Fibroblast of the aortic adventitia (primary cell): ENCODE measurements at regions not wholly inside any gene's neighbourhood (a gene's known extent, or its start where the extent isn't known, plus 50 kb on each side); places are given as distances from the start of the nearest gene placed in this dataset.

Experiments
- DNase-seq: peaks from one replicate; pipeline ENCODE4 v3.0.0-alpha.2; 2010; ENCODE audit warnings: low read depth
- H3K4me3 ChIP-seq: 2 replicates; pipeline ENCODE4 v1.5.1; 2011; ENCODE audit warnings: low read depth, mild to moderate bottlenecking, control low read depth, low read length, moderate library complexity
- CTCF ChIP-seq: IDR thresholded peaks from 2 replicates; pipeline ENCODE4 v1.5.1; 2011; ENCODE audit warnings: mild to moderate bottlenecking, low read length, control low read depth, inconsistent platforms; ENCODE audit not compliant: insufficient read depth

GRCh38 chr6:19632786-19633185 lies 204.4 kb upstream of the ID4 start:
- no peak for DNase-seq
- no peak for TF ChIP-seq CTCF
- H3K4me3 ChIP-seq: no peak overlapping the region

GRCh38 chr6:19635728-19636127 lies 201.4 kb upstream of the ID4 start:
- no peak for DNase-seq
- no peak for TF ChIP-seq CTCF
- no peak overlapping the region for H3K4me3 ChIP-seq

GRCh38 chr6:19637010-19637409 lies 200.2 kb upstream of the ID4 start:
- no peak for DNase-seq
- no peak for TF ChIP-seq CTCF

GRCh38 chr6:19638931-19639330 lies 198.2 kb upstream of the ID4 start:
- no peak for TF ChIP-seq CTCF
- H3K4me3 ChIP-seq: no peak overlapping the region
- no peak for DNase-seq

More at GRCh38 chr6:19637010-19637409, 200.2 kb upstream of the ID4 start:
- H3K4me3 ChIP-seq: no peak overlapping the region

GRCh38 chr6:19643287-19643686 lies 193.9 kb upstream of the ID4 start:
- TF ChIP-seq CTCF: no peak
- DNase-seq: no peak
- no peak overlapping the region for H3K4me3 ChIP-seq

GRCh38 chr6:19643713-19644112 lies 193.5 kb upstream of the ID4 start:
- H3K4me3 ChIP-seq: no peak overlapping the region
- no peak for TF ChIP-seq CTCF
- no peak for DNase-seq

- no peak for TF ChIP-seq CTCF
- no peak overlapping the region for H3K4me3 ChIP-seq
- DNase-seq: no peak
These were observed 181.4 kb upstream of the ID4 start for GRCh38 chr6:19655744-19656143.
